NCI-H1092 (cell line): ENCODE measurements at regions not wholly inside any gene's neighbourhood (a gene's known extent, or its start where the extent isn't known, plus 50 kb on each side); places are given as distances from the start of the nearest gene placed in this dataset.

Source experiments
- DNase-seq: peaks from one replicate; lab custom pipeline; 2025; lab: John Stamatoyannopoulos, UW

DNA sequence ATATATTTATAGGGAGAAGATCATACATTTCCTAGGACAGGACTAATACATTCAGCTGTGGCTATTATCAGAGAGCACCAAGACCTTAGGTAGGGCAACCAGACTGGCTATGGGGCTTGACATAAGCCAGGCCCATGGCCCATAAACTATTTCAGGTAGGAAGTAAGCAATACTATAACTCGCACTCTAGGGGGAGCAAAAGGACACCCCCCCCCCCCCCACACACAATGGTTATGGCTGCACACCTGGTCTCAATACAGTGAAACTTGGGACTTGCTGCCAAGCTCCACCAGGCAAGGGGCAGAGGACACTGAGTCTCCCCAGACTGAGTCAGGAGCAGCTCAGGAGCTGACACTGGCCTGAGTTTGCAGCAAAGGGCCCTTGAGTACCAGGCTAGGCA, 348.9 kb upstream of the ASIC2 start:
- DNase-seq: no peak

DNA sequence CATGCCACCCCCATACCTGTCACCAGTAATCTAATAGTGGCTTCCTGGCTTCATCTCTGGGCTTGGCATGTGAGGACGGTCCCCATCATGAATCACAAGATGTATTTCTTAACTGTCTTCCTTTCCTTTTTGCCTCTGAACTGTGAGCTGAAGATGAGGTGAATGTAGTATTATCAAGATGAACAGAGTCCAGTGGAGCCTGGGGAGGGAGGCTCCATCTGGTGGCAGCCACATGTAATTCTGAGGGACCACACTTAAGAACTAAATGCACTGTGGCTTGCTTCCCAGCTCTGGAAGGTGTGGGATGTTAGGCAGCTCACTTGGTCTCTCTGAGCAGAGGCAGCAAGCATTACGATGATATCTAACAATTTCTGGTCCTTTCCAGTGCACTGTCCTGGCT, 354.9 kb upstream of the ASIC2 start:
- no peak for DNase-seq

DNA sequence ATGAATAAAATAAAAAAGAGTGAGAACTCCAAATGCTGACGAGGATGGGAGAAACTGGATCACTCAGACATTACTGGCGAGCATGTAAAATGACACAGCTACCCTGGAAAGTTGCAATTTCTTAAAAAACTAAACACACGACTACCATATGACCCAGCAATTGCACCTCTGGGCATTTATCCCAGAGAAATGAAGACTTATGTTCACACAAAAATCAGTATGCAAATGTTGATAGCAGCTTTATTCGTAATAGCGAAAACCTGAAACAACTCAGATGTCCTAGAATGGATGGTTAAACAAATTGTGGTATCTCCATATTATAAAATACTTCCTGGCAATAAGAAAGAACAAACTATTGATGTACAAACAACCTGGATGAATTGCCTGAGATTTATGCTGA, 357.2 kb upstream of the ASIC2 start:
- no peak for DNase-seq

DNA sequence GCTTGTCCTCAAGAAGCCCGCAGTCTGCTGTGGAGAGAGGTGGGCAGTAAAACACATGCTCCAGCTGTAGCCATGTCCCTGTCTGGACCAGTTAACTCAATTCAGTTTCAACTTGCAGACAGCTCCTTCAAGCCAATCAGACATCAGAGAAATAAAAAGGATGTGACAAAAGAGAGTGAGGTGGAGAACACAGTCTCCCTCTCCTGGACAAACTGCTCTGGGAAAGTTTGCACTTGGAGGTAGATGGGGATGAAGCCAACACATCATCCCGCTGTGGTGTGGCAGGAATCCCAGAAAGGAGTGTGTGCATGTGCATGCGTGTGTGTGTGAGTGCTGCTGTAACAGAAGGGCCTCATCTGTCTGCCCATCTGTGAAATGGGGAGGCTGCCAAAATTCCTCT, 358.6 kb upstream of the ASIC2 start:
- no peak for DNase-seq

DNA sequence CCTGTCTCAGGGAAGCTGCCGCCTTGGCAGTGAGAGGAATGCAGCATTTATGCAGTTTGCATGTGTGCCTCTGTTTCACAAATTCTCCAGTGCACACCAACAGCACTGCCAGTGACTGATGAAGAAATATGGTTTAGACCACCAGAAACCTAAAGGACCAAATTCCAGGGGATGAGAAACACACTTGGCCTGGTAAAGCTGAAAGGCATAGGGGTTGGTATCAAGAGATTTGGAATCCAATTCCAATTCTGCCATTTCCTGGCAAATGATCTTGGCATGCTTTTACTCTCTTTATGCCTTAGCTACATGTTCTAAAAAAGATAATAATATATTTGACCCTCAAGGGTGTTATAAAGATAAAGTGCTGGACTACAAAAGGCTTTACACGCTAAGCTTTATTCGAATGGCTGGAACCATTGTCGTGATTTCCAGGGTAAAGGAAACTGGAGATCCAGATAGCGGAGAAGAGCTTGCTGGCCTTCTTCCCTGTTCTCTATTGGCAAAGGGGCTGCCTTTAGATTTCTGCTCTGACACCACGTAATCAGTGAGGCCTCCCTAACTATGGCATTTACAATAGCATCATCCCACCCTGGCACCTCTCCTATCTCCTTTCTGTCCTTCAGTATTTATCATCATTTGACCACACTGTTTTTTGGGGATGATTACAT, 359.8 kb upstream of the ASIC2 start:
- DNase-seq: no peak

DNA sequence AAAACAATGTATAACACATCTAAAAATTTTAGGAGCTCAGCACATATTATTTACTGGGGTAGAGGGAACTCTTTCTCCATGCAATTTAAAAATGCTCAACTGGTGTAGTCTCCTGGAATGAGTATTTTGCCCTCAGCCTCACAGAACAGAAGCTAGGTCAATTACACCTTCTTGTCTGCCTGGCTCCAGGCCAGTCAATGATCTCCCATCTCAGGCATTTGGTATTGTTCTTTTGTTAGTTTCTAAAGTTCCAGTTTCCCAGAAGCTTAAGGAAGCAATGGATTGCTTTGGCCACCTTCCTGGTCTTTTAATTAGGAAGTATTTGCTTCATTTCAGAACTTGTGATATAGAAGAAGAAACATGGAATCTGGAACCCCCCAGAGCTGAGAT, 360.3 kb upstream of the ASIC2 start:
- no peak for DNase-seq

DNA sequence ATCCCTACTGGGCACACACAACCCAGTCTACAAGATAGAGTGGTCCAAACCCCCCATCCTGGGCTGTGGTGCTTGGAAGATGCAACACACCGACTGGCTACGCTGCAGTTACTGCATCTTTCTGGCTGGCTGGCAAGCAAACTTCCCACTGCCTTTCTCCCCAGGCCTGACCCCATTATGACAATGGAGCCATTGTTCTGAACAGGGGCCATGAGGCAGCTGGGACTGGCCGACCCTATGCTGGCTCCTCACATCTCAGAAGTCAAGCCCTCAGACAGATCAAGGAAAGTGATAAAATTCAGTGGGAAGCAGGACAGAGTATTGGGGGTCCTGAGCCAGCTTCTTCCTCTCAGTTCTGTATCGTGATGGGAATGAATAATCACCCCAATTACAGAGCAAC, 364.1 kb upstream of the ASIC2 start:
- DNase-seq: no peak

DNA sequence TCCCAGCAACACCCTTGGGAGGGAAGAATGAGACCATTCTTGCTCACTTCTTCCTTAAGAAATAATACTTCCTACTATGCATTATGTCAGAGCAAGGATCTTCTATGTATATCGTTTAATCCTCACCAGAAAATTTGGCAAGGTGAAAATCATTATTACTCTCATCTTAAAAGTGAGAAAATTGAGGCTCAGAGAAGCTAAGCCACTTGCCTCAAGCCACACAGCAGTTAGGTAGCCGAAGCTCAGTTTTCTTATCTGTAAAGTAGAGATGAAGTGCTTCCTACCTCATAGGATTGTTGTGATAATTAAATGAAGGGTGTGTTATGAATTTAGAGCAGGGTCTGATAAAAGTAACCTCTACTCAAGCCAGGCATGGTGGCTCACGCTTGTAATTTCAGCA, 368.9 kb upstream of the ASIC2 start:
- no peak for DNase-seq

DNA sequence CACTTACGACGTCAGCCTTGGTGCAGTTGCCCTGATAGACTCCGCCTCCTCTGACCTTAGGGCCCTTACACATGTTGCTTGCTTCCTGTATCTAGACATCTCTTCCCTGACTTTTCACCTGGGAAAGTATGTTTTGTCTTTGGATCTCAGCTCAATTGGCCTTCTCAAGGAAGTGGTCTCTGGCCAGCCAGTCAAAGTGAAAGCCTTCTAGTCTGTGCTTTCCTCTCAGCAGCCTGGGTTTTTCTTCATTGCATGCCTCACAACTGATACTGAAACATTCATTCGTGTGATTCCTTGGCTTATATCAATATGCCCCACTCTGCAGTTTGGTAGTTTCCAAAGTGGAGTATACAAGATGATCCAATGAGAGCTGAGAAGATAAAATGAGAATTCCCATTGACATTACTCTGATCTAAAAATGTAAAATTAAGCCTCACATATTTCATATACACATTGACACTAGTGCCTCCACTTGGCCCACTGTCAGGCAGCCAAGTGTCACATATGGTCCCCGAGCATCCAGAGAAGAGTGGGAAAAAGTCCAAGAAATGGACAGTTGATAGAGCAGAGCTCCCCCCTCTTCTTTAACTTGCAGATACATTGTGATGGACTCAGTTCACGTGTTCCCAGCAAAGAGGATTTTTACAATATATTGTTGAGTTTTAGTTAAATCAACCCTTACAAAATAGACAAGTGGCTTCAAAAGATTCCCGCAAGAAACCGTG, 371.2 kb upstream of the ASIC2 start:
- no peak for DNase-seq

DNA sequence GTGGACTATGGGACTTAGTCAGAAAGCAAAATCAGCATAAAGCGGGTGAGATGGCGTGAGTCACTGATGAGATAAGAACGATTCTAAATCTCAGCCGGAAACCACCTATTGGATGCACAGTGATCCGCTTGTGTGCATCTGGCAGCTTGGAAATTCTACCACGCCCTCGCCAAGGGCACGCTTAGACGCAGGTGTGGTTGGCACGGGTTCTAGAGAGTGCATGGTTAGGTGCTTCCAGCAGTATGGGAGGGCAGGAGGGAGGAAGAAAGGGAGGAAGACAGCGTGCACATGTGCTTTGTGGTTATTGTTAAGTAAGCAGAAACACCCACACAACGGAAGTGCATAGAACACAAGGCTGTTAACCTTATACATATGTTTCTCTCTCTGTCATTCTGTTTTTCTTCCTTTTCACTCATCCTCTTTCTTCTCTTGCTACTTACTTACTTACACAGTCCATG, 374.0 kb upstream of the ASIC2 start:
- no peak for DNase-seq

DNA sequence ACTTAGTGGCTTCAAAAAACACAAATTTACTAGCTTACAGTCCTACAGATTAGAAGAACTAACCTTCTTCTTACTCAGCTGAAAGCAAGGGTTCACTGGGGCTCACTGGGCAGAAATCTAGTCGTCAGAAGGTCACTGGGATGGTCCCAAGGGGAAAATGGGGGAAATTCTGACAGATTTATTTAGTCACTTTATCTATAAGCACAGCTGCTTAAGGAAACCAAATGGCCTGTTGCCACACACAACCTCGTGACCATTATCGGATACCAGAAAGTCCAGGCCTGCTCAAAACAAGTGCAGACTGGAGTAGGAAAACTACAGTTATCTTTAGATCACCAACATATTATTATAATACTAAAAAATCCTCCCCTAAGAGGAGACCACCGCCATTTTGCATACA, 374.6 kb upstream of the ASIC2 start:
- no peak for DNase-seq

DNA sequence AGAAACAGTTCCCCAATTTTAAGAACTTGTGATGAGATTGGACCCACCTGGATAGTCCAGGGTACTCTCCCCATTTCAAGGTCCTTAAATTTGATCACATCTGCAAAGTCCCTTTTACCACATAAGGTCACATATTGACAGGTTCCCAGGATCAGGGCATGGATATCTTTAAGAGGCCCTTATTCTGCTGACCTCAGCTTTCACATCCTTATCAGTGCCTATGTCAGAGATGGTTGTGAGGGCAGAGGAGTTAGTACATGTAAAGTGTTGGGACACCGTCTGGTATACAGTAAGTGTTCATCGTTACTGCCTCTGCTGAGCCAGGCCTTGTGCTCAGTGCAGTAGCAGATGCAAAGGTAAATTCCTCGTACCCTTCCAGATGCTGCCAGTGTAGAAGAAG, 375.4 kb upstream of the ASIC2 start:
- DNase-seq: no peak

DNA sequence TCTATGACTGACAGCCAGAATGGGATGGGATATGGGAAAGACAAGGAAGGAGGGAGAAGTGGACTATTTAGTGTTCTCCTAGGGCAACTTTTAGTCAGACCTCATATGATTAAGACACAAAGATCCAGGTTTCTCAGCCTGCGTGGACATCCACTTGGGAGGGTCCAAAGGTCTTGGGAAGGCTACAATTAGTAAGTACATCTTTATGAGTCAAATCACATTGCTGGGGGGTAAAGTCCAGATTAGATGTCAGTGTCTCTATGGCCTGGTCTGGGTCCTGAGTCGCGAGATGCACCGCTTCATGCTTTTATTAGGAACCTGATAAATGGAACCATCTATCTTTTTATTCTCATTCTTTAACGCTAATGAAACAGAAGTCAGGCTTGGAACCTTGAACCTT, 378.4 kb upstream of the ASIC2 start:
- no peak for DNase-seq

DNA sequence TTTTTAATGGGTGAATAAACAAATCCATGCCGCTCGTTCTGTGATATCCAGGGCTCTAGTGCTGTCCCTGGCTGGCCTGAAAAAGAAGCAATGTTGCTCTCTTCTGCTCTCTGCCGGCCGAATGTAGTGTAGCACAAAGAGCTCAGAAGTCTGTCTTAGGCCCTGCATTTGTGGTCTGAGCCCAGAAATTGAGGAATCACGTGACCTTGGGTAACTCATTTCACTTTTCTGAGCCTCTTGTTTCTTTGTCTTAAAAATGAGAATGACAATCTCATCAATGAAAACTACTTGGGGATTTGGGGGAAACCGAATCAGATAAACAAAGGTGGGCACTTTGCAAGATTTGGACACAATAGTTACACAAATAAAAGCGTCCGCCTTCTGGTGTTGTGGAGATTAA, 381.6 kb upstream of the ASIC2 start:
- DNase-seq: peak; percentile 7

DNA sequence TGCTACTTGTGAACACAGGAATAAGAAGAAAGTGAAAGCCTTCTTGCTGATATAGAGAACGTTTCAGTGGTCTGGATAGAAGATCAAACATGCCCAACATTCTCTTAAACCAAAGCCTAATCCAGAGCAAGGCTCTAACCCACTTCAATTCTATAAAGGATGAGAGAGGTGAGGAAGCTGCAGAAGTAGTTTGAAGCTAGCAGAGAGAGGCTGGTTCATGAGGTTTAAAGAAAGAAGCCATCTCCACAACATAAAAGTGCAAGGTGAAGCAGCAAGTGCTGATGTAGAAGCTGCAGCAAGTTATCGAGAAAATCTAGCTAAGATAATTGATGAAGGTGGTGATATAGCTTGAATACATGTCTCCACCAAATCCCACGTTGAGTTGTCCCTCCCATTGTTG, 383.3 kb upstream of the ASIC2 start:
- no peak for DNase-seq

DNA sequence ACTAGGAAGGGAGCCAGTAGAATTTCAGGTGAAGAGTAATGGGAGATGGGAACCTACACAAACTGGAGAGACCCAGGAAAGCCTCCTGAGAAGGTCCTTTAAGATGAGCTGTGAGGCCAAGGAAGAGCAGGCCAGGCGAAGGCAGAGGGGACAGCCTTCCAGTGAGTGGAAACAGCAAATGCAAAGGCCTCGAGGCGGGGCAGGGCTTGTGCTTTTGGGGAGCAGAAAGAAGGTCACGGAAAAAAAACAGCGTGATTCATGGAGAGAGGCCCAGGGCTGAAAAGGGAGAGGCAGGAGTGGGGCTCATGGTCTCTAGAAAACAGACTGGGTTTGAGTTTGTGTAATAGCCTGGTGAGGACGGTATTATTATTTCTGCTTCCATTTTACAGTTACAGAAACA, 386.5 kb upstream of the ASIC2 start:
- no peak for DNase-seq

DNA sequence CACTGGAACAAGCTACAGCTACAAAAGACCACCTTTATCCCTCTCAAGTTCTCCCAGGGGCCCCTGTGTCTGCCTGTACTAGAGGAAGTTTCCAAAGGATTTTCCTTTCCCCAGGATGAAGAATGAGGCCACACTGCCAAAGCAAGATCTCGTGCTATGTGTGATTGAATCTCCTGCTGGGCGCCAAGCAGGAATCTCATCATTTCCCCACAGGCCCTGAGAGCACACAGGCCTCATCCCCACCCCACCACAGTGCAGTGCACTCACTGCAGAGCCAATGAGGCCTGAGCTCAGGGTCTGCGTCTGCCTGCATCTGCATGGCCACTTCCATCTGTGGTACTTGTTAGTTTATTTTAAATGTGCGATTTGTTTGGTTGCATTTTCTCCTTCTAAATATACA, 387.4 kb upstream of the ASIC2 start:
- DNase-seq: no peak

DNA sequence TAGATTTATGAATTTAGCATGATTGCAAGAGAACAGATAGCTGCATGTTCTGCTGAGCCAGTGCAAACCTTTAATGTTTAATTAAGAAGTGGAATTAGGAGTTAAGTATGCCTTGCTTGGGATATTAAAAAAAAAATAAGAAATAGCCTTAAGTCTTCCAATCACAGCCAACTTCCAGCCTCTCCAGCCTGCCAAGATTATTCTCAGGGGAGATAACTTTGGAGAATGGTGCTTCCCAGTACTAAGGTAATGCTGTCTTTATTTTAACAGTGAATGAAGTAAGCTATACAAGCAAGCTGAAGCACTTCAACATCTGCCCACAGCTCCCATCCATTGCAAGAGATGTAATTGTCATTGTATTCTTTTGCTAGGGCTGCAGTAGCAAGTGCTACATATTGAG, 389.5 kb upstream of the ASIC2 start:
- DNase-seq: no peak

DNA sequence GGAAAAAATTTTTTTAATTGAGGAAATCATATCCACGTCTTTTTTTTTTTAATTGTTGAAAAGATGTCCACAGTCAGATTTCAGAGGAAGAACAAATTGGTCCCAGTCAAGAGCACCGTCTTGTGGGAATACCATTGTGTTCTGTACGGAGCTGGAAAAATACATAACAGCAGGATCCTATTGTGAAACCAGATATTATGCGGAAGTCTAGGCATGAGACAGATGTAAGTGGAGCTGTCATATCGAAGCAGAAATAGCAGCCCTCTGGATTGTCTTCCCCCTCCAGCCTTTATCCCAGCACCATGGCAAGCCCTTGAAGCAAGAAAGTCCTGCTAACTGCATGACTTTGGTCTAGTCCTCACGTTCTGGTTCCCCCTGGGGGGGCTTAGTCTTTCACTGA, 391.6 kb upstream of the ASIC2 start:
- no peak for DNase-seq

DNA sequence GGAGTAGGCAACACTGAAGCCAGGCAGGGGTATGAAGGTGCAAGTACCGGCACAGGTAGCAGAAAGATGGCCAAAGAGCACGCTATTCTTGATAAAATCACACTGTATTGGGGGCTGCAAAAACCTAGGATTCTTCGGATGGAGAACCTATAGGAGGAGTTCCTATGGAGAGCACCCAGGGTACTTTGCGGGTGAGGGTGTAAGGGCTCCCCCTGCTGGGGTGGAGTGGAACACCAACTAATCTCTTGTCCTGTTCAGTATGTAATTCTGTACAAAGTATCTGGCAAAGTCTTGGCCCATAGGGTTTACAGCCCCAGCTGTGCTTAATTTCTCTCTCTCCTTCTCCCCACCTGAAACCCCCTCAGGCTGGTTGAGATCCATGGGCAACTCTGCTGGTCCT, 393.1 kb upstream of the ASIC2 start:
- no peak for DNase-seq

DNA sequence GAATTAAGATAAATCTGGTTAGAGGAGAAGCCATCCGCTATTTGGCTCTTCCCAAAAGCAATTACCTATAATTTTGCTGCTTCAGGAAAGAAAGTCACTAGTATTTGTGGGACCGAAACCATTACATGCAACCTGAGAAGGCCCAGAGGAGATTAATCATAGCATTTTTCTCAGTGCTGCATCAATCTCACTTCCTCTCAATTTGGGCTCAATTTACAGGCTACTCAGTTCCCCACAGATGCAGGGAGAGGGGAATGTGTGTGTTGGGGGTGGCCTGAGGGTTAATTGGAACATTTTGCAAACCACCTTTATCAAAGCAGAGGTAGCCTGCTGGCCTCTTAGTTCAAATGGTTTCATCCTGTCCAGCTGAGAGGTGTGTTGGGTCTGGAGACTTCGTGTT, 394.7 kb upstream of the ASIC2 start:
- no peak for DNase-seq

DNA sequence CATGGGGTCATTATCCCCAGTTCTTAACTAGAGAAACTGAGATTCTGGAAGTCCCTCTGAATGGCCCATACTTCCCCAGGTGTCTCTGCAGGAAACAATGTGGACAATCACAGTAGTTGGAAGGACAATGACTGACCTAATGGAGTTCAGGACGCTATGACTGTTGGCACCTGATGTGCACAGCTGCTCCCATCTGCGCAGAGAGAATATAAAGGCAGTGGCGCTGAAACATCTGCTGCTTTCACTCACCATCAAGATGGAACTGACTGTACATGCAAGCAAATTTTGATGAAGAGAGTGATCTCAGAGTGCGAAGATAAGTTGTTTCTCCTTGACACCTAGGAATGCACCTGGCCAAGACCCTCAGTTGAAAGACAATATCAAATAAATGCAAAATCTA, 395.7 kb upstream of the ASIC2 start:
- DNase-seq: no peak

DNA sequence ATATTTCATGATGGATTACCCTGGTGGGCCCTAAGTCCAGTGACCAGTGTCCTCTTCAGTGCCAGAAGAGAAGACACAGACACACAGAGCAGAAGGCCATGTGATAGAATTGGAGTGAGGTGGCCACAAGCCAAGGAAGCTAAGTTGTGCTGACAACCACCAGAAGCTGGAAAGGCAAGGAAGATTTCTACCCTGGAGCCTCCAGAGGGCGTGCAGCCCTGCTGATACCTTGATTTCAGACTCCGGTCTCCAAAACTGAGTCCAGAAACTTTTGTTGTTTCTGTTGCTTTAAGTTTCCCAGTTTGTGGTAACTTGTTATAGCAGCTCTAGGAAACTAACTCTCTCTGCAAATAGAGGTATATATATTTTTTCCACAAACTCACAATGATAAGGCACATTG, 396.6 kb upstream of the ASIC2 start:
- no peak for DNase-seq

DNA sequence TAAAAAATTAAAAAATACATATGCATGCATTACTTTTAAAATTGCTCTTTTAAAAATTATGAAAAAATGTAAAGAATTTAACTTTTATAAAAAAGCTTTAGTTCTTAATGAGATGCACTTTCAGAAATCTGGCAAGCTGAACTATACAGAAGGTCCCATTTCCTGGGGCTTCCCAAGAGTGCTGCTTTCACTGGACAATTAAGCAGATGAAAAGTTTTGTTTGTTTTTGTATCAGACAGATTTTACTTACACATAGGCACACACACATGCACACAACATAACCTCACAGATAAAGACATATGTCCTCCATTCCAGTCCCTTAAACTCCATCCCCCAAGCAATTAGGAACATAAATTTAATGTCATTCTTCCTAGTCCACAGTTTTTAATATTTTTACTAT, 402.3 kb upstream of the ASIC2 start:
- no peak for DNase-seq
